ENCODE measurements at regions not wholly inside any gene's neighbourhood (a gene's known extent, or its start where the extent isn't known, plus 50 kb on each side); places are given as distances from the start of the nearest gene placed in this dataset.

DNA sequence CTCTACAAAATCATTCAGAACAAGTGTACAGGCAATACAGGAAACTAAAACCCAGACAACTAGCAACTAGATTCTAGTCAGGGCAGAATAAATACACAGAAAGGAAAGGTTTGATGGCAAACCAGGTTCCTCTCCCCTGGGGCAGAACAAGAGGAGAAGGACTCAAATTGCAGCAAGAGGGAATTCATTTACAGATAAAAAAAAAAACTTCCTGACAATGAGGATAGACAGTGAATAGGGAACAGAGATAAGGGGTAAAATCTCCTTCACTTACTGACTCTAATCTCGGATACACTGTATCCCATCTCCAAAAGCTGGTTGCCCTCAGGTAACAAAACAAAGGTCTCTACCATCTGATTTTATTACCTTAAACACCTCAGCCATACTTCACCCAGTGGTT is 244.0 kb downstream of the SEC61B start (continued):
- TF ChIP-seq ZNF212 (CRISPR knock-in tag; IDR thresholded peaks at IDR 0.05): no peak

DNA sequence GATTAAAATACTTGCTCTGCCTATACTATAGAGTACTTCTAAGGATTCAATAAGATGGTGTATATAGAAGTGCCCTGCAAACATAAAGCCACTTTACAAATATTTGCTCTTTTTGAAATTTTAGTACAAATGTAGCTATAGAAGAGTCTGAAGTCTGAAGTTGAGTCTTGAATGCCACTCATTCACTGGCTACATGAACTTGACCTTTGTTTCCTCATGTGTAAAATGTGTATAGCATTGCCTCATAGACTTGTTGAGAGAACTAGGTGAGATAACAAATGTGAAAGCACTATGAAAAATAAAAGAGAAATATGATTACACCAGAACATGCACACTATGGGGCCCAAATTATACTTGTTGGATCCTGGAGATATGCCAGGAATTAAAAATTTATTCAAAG is 244.7 kb downstream of the SEC61B start:
- Histone ChIP-seq H3K4me1 (replicated peaks in 1 of 2; ENCODE audit: control insufficient read depth in 2 of 2, insufficient read depth in 2 of 2, low read length in 2 of 2) (no peaks in the 10 kb centered on the region), H3K4me2 (ENCODE audit: insufficient read depth, low read length) (no peak overlapping the region), H3K9ac (ENCODE audit: insufficient read depth in 1 of 2, low read depth in 2 of 2, low read length in 2 of 2) (no peak overlapping the region), H3K36me3 (ENCODE audit: control insufficient read depth, insufficient read depth, low read length) (no peaks in the 10 kb centered on the region), H3K27me3 (ENCODE audit: control insufficient read depth in 2 of 2, insufficient read depth in 2 of 2, low read length in 2 of 2) (0 out of 5 replicates have a peak, but pooled peaks cover 0 to 4% of the 10 kb centered on the region in 2 experiments), H3K9me1 (ENCODE audit: control insufficient read depth, insufficient read depth, low read length) (no peaks in the 10 kb centered on the region), H4K20me1 (replicated peaks; ENCODE audit: control insufficient read depth, insufficient read depth, low read length) (no peaks in the 10 kb centered on the region), H3K4me3 (no peak overlapping the region), H2AFZ (ENCODE audit: low read depth, low read length) (no peak overlapping the region), H3K27ac (ENCODE audit: extremely low read depth, low read depth, low read length) (no peak overlapping the region), H3K79me2 (ENCODE audit: control insufficient read depth, insufficient read depth, low read length) (no peaks in the 10 kb centered on the region), H3K9me3 (replicated peaks; ENCODE audit: control insufficient read depth, insufficient read depth, low read depth, low read length) (no peaks in the 10 kb centered on the region)
- TF ChIP-seq PHF20 (IDR thresholded peaks at IDR 0.05; ENCODE audit: partially characterized antibody): no peak
- TF ChIP-seq, protein P1, sequence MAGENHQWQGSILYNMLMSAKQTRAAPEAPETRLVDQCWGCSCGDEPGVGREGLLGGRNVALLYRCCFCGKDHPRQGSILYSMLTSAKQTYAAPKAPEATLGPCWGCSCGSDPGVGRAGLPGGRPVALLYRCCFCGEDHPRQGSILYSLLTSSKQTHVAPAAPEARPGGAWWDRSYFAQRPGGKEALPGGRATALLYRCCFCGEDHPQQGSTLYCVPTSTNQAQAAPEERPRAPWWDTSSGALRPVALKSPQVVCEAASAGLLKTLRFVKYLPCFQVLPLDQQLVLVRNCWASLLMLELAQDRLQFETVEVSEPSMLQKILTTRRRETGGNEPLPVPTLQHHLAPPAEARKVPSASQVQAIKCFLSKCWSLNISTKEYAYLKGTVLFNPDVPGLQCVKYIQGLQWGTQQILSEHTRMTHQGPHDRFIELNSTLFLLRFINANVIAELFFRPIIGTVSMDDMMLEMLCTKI (IDR thresholded peaks at IDR 0.05; ENCODE audit: partially characterized antibody): no peak
- no peak for TF ChIP-seq BRD9 (IDR thresholded peaks at IDR 0.05; ENCODE audit: low read depth, partially characterized antibody)
- no peak for TF ChIP-seq SMARCB1 (IDR thresholded peaks at IDR 0.05; ENCODE audit: insufficient read length, low read depth)
- no peak for TF ChIP-seq FOXP1 (CRISPR knock-in tag; IDR thresholded peaks at IDR 0.05)
- TF ChIP-seq PHB (CRISPR knock-in tag; IDR thresholded peaks at IDR 0.05): no peak
- TF ChIP-seq TBP (optimal IDR thresholded peaks at IDR 0.05; ENCODE audit: low read depth, low read length): no peak
- TF ChIP-seq, protein P2, sequence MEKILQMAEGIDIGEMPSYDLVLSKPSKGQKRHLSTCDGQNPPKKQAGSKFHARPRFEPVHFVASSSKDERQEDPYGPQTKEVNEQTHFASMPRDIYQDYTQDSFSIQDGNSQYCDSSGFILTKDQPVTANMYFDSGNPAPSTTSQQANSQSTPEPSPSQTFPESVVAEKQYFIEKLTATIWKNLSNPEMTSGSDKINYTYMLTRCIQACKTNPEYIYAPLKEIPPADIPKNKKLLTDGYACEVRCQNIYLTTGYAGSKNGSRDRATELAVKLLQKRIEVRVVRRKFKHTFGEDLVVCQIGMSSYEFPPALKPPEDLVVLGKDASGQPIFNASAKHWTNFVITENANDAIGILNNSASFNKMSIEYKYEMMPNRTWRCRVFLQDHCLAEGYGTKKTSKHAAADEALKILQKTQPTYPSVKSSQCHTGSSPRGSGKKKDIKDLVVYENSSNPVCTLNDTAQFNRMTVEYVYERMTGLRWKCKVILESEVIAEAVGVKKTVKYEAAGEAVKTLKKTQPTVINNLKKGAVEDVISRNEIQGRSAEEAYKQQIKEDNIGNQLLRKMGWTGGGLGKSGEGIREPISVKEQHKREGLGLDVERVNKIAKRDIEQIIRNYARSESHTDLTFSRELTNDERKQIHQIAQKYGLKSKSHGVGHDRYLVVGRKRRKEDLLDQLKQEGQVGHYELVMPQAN (IDR thresholded peaks at IDR 0.05; ENCODE audit: borderline replicate concordance): no peak
- no peak for TF ChIP-seq STAT5B (CRISPR knock-in tag; IDR thresholded peaks at IDR 0.05)
- BruUV-seq (replicated peaks): no TSS peak
- FAIRE-seq: no peak
- ChIA-PET POLR2A (no interaction called here), CTCF (ENCODE audit: low intra/inter-chr PET ratio) (no interaction called here)
- ATAC-seq: no peak
- no peak for DNase-seq (ENCODE audit: extremely low read depth in 1 of 4, low spot score in 3 of 4)
- in situ Hi-C loops (cut with MboI) (no loop called here), intact Hi-C loops (cut with micrococcal nuclease) (no loop called here)
